Naive B cell (primary cell): ENCODE measurements at regions not wholly inside any gene's neighbourhood (a gene's known extent, or its start where the extent isn't known, plus 50 kb on each side); places are given as distances from the start of the nearest gene placed in this dataset.

Experiments
- ATAC-seq, 2 donors: fragments of 150-1000 bp; cut with Tn5 transposase; 2 replicates each; pipeline ENCODE4 v1.10.0; 2021; ENCODE audit warnings: low read depth in 2 of 2, mild to moderate bottlenecking in 2 of 2, moderate library complexity in 2 of 2
- DNase-seq: peaks from one replicate; pipeline ENCODE4 v3.0.0; 2022
- H3K27ac Mint-ChIP-seq, 6 donors: one replicate each; pipeline ENCODE4 v1.8.0; 2020 to 2022; ENCODE audit warnings: mild to moderate bottlenecking in 6 of 6, mixed read lengths in 6 of 6, moderate library complexity in 5 of 6, inconsistent platforms in 2 of 6
- H3K27me3 Mint-ChIP-seq, 3 donors: one replicate each; pipeline ENCODE4 v1.8.0; 2021 to 2022; ENCODE audit warnings: mixed read lengths in 3 of 3, mild to moderate bottlenecking in 1 of 3
- H3K36me3 Mint-ChIP-seq, 2 donors: one replicate each; pipeline ENCODE4 v1.8.0; 2020 to 2022; ENCODE audit warnings: mixed read lengths in 2 of 2, inconsistent platforms in 1 of 2, mild to moderate bottlenecking in 1 of 2
- H3K4me1 Mint-ChIP-seq, 3 donors: one replicate each; pipeline ENCODE4 v1.8.0; 2020 to 2022; ENCODE audit warnings: mixed read lengths in 3 of 3, inconsistent platforms in 1 of 3, mild to moderate bottlenecking in 1 of 3, moderate library complexity in 1 of 3
- H3K4me3 Mint-ChIP-seq, 8 donors: one replicate each; pipeline ENCODE4 v1.8.0; 2020 to 2022; ENCODE audit warnings: mild to moderate bottlenecking in 8 of 8, mixed read lengths in 8 of 8, moderate library complexity in 8 of 8, inconsistent platforms in 2 of 8
- H3K9me3 Mint-ChIP-seq, 7 donors: one replicate each; pipeline ENCODE4 v1.8.0; 2020 to 2022; ENCODE audit warnings: mixed read lengths in 7 of 7, mild to moderate bottlenecking in 5 of 7, inconsistent platforms in 2 of 7, moderate library complexity in 1 of 7

DNA sequence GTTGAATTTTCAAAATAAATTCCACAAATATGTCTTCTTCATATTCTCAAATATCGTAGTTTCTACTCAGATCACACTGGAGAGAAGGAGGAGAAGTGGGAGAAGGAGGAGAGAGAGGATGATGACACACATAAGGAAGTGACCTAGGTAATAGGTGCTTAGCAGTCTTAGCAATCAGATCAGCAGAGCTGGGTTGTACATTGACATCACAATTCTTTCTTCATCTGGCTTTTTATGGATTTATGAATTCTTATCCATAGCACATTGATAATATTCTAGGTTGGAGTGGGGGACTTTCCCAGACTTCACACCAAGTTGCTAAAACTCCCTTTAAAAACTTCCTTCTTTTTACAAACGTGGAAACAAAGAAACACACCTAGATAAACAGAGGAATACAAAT lies 86.9 kb downstream of the FGF9 start:
- Mint-ChIP-seq H3K4me1 (no peaks in the 10 kb centered on the region), H3K4me3 (no peak overlapping the region), H3K9me3 (no peaks in the 10 kb centered on the region), H3K27ac (no peak overlapping the region), H3K27me3 (peaks cover 11 to 26% (median 18%) of the 10 kb centered on the region in 3 donors), H3K36me3 (no peaks in the 10 kb centered on the region)
- DNase-seq (no peak), ATAC-seq (no peak)

DNA sequence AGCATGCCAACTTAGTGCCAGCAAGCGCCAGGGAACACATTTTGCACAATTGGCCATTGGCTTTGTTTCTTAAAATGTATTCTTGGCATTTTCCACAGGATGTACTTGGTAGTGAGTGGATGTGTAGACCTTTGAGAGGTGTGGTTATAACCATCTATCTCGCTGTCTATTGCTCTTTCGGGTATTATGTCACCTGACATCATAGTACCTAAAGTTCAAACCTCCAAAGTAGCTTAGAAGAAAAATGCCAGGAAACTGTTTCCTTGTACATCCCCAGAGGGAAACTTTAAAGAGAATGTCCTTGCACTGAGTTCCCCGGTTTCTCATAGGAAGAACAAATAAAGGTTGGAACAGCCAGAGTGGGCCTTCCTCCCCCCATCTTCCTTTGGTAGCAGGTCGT lies 87.6 kb downstream of the FGF9 start:
- Mint-ChIP-seq H3K4me1 (no peaks in the 10 kb centered on the region), H3K27ac (no peak overlapping the region), H3K9me3 (no peaks in the 10 kb centered on the region), H3K4me3 (peak overlapping the region in 1 of 8 donors; percentile 27), H3K27me3 (peaks cover 11 to 26% (median 11%) of the 10 kb centered on the region in 3 donors), H3K36me3 (no peaks in the 10 kb centered on the region)
- DNase-seq (no peak), ATAC-seq (no peak)

- Mint-ChIP-seq H3K4me3 (no peak overlapping the region), H3K9me3 (no peaks in the 10 kb centered on the region), H3K4me1 (no peaks in the 10 kb centered on the region), H3K36me3 (no peaks in the 10 kb centered on the region), H3K27ac (no peak overlapping the region), H3K27me3 (peaks cover 9 to 26% (median 10%) of the 10 kb centered on the region in 3 donors)
- ATAC-seq (no peak), DNase-seq (no peak)
These were observed 88.6 kb downstream of the FGF9 start for GRCh38 chr13:21759463-21759862.

DNA sequence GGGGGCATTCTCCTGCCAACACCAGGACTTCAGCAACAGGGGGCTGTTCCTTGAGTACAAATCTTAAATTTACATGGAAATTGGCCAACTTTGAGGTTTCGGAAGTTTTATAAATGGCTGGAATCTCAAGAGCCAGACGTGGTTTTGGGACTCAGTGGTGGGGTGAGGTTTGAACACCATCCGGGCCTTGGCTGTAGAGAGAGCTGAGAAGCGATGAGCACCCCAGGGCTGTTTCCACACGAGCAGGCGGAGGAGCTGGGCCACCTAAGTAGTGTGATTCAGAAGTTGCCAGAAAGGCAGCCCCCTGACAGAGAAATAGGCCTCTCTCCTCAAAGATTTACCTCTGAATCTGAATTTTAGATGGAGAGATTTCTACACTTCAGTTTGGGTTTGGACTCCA lies 89.0 kb downstream of the FGF9 start:
- H3K36me3 Mint-ChIP-seq = no peaks in the 10 kb centered on the region
- no peak for ATAC-seq
- no peak overlapping the region for H3K4me3 Mint-ChIP-seq
- H3K27ac Mint-ChIP-seq = no peak overlapping the region
- no peaks in the 10 kb centered on the region for H3K9me3 Mint-ChIP-seq
- H3K4me1 Mint-ChIP-seq = no peaks in the 10 kb centered on the region
- DNase-seq = no peak
- peaks cover 6 to 26% (median 10%) of the 10 kb centered on the region in 3 donors for H3K27me3 Mint-ChIP-seq

GRCh38 chr13:21761770-21762169 lies 90.9 kb downstream of the FGF9 start:
- Mint-ChIP-seq H3K27ac (no peak overlapping the region), H3K27me3 (peaks cover 8 to 16% (median 12%) of the 10 kb centered on the region in 3 donors)

GRCh38 chr13:21762512-21762911 lies 91.6 kb downstream of the FGF9 start:
- no peaks in the 10 kb centered on the region for H3K4me1 Mint-ChIP-seq

More at GRCh38 chr13:21761770-21762169, 90.9 kb downstream of the FGF9 start:
- H3K36me3 Mint-ChIP-seq = no peaks in the 10 kb centered on the region
- ATAC-seq = no peak
- no peaks in the 10 kb centered on the region for H3K9me3 Mint-ChIP-seq
- DNase-seq = no peak
- no peak overlapping the region for H3K4me3 Mint-ChIP-seq
- H3K4me1 Mint-ChIP-seq = no peaks in the 10 kb centered on the region

DNA sequence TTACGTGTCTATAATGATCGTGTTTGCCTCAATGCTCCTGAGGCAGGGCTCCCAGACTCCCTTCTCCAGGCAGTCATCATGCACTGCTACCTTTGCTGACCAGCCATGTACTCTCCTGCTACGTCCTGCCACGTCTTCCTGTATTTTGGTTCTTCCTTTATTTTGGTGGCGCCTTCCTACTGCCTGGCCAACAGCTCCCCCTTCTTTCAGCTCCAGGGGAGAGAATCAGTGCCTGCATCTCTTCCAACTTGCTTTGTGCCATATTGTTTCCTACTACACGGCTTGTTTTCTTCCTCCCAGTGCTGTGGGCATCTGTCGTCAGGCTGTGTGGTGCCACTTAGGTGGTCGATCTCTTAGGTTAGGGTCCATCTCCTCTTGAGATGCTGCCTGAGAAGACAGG lies 96.2 kb downstream of the FGF9 start:
- no peak for ATAC-seq
- H3K9me3 Mint-ChIP-seq = peaks cover 4 to 16% (median 9%) of the 10 kb centered on the region in 7 donors
- H3K27me3 Mint-ChIP-seq = peaks cover 16 to 25% (median 17%) of the 10 kb centered on the region in 3 donors
- peak overlapping the region in 1 of 6 donors; percentile 7 for H3K27ac Mint-ChIP-seq
- peaks cover 0 to 10% of the 10 kb centered on the region in 2 donors for H3K36me3 Mint-ChIP-seq
- DNase-seq = no peak
- no peak overlapping the region for H3K4me3 Mint-ChIP-seq
- H3K4me1 Mint-ChIP-seq = no peaks in the 10 kb centered on the region

More at GRCh38 chr13:21762512-21762911, 91.6 kb downstream of the FGF9 start:
- no peaks in the 10 kb centered on the region for H3K36me3 Mint-ChIP-seq
- no peak overlapping the region for H3K27ac Mint-ChIP-seq
- no peak for DNase-seq
- no peak for ATAC-seq
- H3K4me3 Mint-ChIP-seq = no peak overlapping the region
- peaks cover 10 to 19% (median 19%) of the 10 kb centered on the region in 3 donors for H3K27me3 Mint-ChIP-seq
- no peaks in the 10 kb centered on the region for H3K9me3 Mint-ChIP-seq

DNA sequence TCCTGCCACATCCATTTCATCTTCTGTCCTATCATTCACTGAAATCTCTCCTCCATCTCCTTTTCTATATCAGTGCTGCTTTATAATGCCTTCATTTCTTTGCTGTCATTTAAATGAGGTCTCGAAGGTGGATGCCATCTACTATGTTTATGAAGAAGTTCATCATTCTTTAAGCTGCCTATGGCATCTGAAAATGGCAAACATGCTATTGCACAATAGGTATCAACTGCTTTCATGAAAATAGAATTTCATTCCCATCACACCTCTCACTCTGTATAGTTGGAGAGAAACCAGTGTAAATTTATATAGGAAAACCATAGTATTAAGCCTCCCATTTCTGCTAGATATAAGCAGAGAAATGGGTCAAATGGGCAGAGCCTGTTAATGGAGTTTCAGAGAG lies 100.2 kb downstream of the FGF9 start:
- peaks cover 5 to 21% (median 9%) of the 10 kb centered on the region in 7 donors for H3K9me3 Mint-ChIP-seq
- ATAC-seq = no peak

GRCh38 chr13:21777166-21777565 lies 106.3 kb downstream of the FGF9 start:
- DNase-seq (no peak), ATAC-seq (no peak)
- H3K9me3 Mint-ChIP-seq = peaks cover 2 to 23% (median 6%) of the 10 kb centered on the region in 7 donors
- peaks cover 8 to 9% of the 10 kb centered on the region in 2 donors for H3K36me3 Mint-ChIP-seq
- H3K27ac Mint-ChIP-seq = no peak overlapping the region
- H3K4me1 Mint-ChIP-seq = no peaks in the 10 kb centered on the region
- H3K27me3 Mint-ChIP-seq = peaks cover 0 to 11% (median 6%) of the 10 kb centered on the region in 3 donors
- no peak overlapping the region for H3K4me3 Mint-ChIP-seq

More for the DNA sequence above, 100.2 kb downstream of the FGF9 start:
- no peak overlapping the region for H3K4me3 Mint-ChIP-seq
- no peak overlapping the region for H3K27ac Mint-ChIP-seq
- no peaks in the 10 kb centered on the region for H3K4me1 Mint-ChIP-seq
- H3K27me3 Mint-ChIP-seq = peaks cover 17 to 21% (median 20%) of the 10 kb centered on the region in 3 donors
- H3K36me3 Mint-ChIP-seq = peaks cover 4 to 10% of the 10 kb centered on the region in 2 donors
- DNase-seq = no peak

DNA sequence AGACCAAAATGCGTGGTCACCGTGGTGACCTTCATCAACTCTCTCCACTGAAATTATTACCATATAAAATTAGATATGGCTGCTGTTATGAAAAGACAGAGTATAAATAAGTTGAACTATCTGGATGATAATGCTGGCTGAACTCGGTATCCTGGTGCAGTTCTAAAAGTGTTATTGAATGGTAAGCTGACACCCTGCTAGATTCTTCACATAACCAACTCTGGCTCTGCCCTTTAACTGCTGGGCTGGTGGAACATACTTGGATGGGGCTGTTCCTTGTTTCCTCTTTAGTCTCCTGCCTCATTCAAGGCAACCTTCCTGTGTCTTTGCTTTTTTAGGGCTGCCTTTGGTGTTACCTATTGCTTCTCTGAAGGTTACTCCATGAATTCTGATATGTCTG lies 106.9 kb downstream of the FGF9 start:
- Mint-ChIP-seq H3K27me3 (peaks cover 0 to 12% (median 5%) of the 10 kb centered on the region in 3 donors), H3K4me1 (no peaks in the 10 kb centered on the region), H3K9me3 (peaks cover 2 to 22% (median 6%) of the 10 kb centered on the region in 7 donors), H3K36me3 (peaks cover 8 to 9% of the 10 kb centered on the region in 2 donors), H3K27ac (no peak overlapping the region), H3K4me3 (no peak overlapping the region)
- DNase-seq (no peak), ATAC-seq (no peak)

GRCh38 chr13:21782736-21783135 lies 111.9 kb downstream of the FGF9 start:
- no peak for ATAC-seq
- no peak for DNase-seq
- peaks cover 6 to 15% (median 8%) of the 10 kb centered on the region in 3 donors for H3K27me3 Mint-ChIP-seq
- no peak overlapping the region for H3K4me3 Mint-ChIP-seq
- H3K9me3 Mint-ChIP-seq = peaks cover 2 to 18% (median 9%) of the 10 kb centered on the region in 7 donors
- H3K27ac Mint-ChIP-seq = no peak overlapping the region
- H3K36me3 Mint-ChIP-seq = peaks cover 6 to 8% of the 10 kb centered on the region in 2 donors
- H3K4me1 Mint-ChIP-seq = no peaks in the 10 kb centered on the region

- H3K4me1 Mint-ChIP-seq = no peaks in the 10 kb centered on the region
- DNase-seq (no peak), ATAC-seq (no peak)
- H3K36me3 Mint-ChIP-seq = no peaks in the 10 kb centered on the region
- H3K27me3 Mint-ChIP-seq = peaks cover 6 to 9% (median 8%) of the 10 kb centered on the region in 3 donors
- H3K4me3 Mint-ChIP-seq = no peak overlapping the region
- H3K27ac Mint-ChIP-seq = no peak overlapping the region
- peaks cover 0 to 3% (median 3%) of the 10 kb centered on the region in 7 donors for H3K9me3 Mint-ChIP-seq
These were observed 115.1 kb downstream of the FGF9 start for GRCh38 chr13:21785990-21786389.

DNA sequence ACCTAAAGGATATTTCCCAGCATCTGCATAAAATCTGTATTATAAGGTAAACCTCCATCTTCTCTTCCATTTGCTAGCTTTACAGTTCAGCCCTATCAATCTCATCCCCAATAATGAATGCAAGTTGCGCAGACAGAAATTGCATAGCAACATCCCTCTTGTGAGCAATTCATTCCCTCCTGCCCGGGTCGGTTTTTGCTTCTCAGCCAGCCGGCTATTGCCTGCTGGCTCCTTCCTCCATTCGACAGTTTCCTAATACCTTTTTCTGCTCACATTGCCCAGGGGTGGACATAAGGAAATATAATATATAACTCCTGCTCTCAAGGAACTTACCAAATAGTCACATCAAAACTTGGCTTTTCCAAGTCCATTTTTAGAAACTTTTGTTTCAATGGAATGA lies 125.2 kb downstream of the FGF9 start:
- ATAC-seq = no peak
- Mint-ChIP-seq H3K9me3 (peaks cover 0 to 3% (median 0%) of the 10 kb centered on the region in 7 donors), H3K36me3 (peaks cover 0 to 4% of the 10 kb centered on the region in 2 donors), H3K27me3 (peaks cover 5 to 8% (median 6%) of the 10 kb centered on the region in 3 donors), H3K27ac (peak overlapping the region in 1 of 6 donors; percentile 30), H3K4me3 (no peak overlapping the region), H3K4me1 (peaks cover 0 to 3% (median 0%) of the 10 kb centered on the region in 3 donors)
- no peak for DNase-seq

DNA sequence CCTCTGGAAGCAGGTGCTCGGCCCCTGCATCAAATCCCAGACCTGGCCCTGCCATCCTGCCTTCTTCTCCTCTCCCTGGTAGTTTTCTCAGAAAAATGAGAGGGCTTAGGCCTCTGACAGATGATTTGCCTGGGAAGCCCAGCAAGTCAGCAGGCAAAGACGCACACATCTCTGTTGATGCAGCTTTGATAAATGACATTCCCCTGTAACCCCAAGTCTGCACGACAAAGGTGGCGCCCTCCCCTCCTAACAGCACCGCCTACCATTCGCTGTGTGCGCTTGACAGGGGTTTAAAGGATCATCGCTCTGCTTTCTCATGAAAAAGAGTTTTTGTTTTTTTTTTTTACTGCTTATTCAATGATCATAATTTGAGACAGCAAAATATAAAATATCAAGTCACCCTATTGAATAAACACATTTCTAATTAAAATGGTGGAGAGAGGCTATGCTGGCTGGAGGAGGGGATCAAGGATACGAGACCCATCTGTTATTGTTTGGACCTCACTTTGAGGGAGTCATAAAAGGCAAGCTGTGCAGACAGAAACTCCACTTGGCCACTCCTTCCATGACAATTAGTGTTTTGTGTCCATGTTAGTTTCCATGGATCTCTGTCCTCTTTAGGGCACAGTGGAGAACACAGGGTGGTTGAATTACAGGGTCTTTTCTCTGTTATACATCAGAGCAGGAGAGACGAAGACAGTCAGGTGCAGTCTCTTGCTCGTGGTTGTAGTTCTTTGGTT lies 126.1 kb downstream of the FGF9 start:
- H3K4me1 Mint-ChIP-seq = peaks cover 0 to 3% (median 0%) of the 10 kb centered on the region in 3 donors
- no peak overlapping the region for H3K4me3 Mint-ChIP-seq
- DNase-seq = no peak
- H3K9me3 Mint-ChIP-seq = peaks cover 0 to 3% (median 0%) of the 10 kb centered on the region in 7 donors
- no peak overlapping the region for H3K27ac Mint-ChIP-seq
- no peak for ATAC-seq
- H3K36me3 Mint-ChIP-seq = peaks cover 0 to 4% of the 10 kb centered on the region in 2 donors
- peaks cover 5 to 8% (median 6%) of the 10 kb centered on the region in 3 donors for H3K27me3 Mint-ChIP-seq
